Left cardiac atrium (tissue), 4 donors: ENCODE measurements at regions not wholly inside any gene's neighbourhood (a gene's known extent, or its start where the extent isn't known, plus 50 kb on each side); places are given as distances from the start of the nearest gene placed in this dataset.
"Not testable (repeated sequence)": the region's sequence is repeated elsewhere in the genome, so short reads cannot be mapped to it uniquely, and the experiment has no call there.

Source experiments
- ATAC-seq, 2 donors: fragments of 200-7000 bp; cut with Tn5 transposase; one replicate each; pipeline ENCODE4 v1.9.1; 2020; ENCODE audit warnings: mild to moderate bottlenecking in 2 of 2, moderate library complexity in 2 of 2
- DNase-seq: peaks from one replicate; pipeline ENCODE4 v3.0.0-alpha.2; 2020
- intact Hi-C, 2 donors: fragments of 100-400 bp; cut with DNase I; formaldehyde crosslinking; loops; one replicate each; pipeline versions ENCODE4 v1.14.1 to v1.15.1; 2022 to 2023
- donor health status: DM: no; HTN: yes; CAD: no.
- donor health status: DM: no; HTN: yes; CAD: no; lungs with severe emphysema.
- donor health status: DM: yes; HTN: yes; CAD: no.
- donor health status: Dilated cardiomyopathy.

DNA sequence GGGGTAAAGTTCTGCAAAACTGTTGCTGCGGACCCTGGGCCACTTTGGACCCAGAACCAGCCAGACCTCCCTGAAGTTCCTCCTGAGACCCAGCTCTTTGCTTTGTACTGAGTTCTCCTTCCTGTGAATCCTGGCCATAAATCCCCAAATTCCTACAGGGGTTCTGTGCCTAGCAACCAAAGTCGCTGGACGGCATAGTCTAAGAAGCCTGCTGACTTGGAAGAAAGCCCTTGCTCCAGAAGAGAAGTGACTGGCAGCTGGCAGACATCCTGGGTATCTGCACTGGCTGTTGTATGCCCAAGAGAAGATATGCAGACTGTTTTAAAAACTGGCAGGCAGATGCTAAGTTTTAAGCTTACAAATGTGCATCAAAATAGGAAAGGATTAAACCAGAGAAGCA, 99.9 kb upstream of the SLC24A4 start:
- ATAC-seq (no peak), DNase-seq (no peak)
- intact Hi-C loops, result no loop called here

GRCh38 chr14:92224358-92224954, 98.5 kb upstream of the SLC24A4 start:
- ATAC-seq, result no peak
- DNase-seq, result no peak
- intact Hi-C loops, result no loop called here

DNA sequence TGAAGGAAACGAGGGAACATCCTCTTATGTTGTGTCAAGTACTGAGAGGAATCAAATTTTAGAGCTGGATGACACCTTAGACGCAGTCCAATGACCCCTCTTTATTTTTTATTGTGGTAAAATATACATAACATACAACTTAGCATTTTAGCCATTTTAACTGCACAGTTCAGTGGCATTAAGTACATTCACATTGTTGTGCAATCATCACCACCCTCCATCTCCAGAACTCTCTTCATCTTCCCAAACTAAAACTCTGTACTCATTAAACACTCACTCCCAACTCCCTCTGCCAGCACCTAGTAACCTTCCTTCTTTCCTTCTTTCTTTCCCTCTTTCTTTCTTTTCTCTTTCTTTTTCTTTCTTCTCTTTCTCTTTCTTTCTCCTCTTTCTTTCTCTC, 97.2 kb upstream of the SLC24A4 start:
- intact Hi-C loops, result no loop called here

GRCh38 chr14:92226166-92226565, 96.8 kb upstream of the SLC24A4 start:
- ATAC-seq, intact Hi-C loops, DNase-seq: not testable (repeated sequence)

More for the DNA sequence above, 97.2 kb upstream of the SLC24A4 start:
- no peak for ATAC-seq
- DNase-seq, result no peak

DNA sequence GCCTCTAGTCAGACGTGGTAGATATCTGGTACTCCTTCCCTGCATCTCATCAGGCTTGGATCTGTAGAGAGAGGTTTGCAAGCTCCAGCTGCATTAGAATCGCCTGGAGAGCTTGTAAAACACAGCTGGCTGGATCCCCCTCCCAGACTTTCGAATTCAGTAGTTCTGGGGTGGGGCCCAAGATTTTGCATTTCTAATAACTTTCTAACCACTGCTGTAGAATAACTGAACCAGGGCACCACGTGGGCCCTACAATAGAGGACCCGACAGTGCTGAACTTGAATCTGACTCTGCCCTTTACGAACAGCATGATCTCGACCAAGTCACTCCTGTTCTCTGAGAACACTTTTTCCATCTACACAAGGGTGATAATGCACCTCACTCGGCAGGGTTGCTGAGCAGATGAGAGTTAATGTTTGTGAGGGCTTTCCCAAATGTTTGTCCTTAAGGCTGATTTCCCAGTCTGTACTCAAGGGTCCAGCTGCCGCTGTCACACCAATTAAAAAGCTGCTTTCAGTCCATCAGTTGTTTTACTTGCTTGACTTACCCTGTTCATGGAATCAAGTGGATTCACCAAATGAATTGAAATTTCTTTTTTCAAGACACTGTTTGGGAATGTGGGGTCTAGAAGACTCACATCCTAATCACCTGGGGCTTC, 86.6 kb upstream of the SLC24A4 start:
- ATAC-seq (no peak), DNase-seq (no peak)
- intact Hi-C loops, result no loop called here

DNA sequence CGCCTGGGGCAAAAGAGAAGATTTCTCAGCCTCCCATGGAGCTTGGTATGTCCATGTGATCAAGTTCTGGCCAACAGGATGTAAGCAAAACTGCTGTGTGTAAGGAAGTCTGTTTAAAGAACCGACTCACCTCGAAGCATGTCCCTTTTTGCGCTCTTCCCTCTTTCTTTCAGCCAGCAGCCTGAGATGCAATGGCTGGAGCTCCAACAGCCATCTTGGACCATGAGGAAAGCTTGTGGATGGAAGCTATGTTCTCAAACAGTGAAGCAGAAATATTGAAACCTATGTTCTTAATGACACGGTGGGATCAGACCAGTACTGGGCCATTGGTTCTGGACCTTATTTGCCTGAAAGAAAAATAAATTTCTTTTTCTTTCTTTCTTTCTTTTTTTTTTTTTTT, 82.3 kb upstream of the SLC24A4 start:
- DNase-seq, result no peak
- intact Hi-C loops, result no loop called here
- ATAC-seq, result no peak

DNA sequence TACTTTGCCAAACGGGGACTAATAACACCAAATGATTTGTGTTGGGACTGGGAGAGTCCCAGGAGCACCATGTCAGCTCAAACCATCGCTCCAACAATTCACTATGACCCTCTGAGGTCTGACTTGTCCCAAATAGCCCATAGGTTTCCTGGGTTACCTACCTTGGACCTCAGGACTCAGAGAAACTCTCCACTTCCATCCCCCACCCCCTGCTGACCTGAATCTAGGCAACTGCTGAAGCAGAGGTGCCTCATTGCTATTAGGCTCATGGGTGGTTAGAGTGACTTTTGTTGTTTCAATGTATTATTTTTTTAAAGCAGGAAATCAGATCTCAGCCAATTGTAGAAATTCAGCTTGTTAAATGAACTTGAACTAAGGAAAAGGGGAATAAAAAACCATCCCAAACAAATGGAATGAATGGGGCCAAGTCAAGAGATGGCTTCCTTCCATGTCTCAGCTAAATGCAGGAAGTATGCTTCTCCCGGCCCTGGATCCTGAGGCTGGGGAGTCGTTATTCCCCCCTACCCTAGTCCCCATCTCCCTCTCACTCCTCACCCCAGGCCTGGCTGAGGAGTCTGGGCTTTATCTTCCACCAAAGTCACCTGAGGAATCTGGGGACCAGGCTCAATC, 80.9 kb upstream of the SLC24A4 start:
- intact Hi-C loops, result no loop called here
- ATAC-seq, result no peak
- DNase-seq, result no peak

DNA sequence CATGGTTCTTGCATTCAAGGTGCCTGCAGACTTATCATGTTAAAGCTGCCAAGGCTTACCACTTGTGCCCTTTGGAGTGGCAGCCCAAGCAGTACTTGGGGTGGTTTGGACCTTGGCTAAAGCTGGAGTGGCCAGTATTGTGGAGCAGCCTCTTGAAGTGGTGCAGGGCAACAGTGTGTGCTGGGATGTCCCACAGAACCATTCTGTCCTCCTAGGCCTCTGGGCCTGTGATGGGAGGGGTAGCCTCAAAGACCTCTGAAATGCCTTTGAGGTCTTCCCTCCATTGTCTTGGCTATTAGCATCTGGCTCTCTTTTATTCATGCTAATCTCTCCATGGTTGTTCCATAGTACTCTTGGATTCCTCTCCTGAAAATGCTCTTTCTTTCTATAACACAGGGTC, 78.2 kb upstream of the SLC24A4 start:
- DNase-seq, result no peak
- intact Hi-C loops, result no loop called here
- ATAC-seq, result no peak

DNA sequence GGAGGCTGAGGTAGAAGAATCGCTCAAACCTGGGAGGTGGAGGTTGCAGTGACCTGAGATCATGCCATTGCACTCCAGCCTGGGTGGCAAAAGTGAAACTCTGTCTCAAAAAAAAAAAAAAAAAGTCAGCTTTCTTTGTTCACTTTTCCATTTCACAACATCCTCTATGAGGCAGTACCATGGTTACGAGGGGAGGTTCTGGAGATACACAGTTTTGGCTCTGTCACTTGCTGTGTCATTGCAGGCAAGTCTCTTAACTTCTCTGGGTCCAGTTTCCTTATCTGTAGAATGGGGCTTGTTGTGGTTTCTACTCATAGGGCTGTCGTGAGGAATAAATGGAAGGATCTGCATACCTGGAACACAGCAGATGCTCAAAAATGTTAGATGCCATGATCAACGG, 75.6 kb upstream of the SLC24A4 start:
- peak in 1 of 2 donors; percentile 30 for ATAC-seq
- DNase-seq, result no peak

GRCh38 chr14:92247947-92248346, 75.0 kb upstream of the SLC24A4 start:
- ATAC-seq (no peak), DNase-seq (no peak)
- intact Hi-C loops, result no loop called here

More for the DNA sequence above, 75.6 kb upstream of the SLC24A4 start:
- intact Hi-C loops, result no loop called here

GRCh38 chr14:92248696-92249095, 74.3 kb upstream of the SLC24A4 start:
- no peak for DNase-seq
- ATAC-seq, result no peak
- intact Hi-C loops, result no loop called here

GRCh38 chr14:92250366-92250765, 72.6 kb upstream of the SLC24A4 start:
- intact Hi-C loops, ATAC-seq, DNase-seq: not testable (repeated sequence)

GRCh38 chr14:92252323-92252722, 70.6 kb upstream of the SLC24A4 start:
- DNase-seq, result no peak
- intact Hi-C loops, result no loop called here

GRCh38 chr14:92253381-92253894, 69.5 kb upstream of the SLC24A4 start:
- no peak for ATAC-seq
- intact Hi-C loops, result no loop called here
- no peak for DNase-seq

More at GRCh38 chr14:92252323-92252722, 70.6 kb upstream of the SLC24A4 start:
- ATAC-seq, result no peak

- intact Hi-C loops, result no loop called here
- DNase-seq (peak; percentile 70), ATAC-seq (peak; percentile 88 to 90)
Observed at GRCh38 chr14:92254786-92255185, 68.2 kb upstream of the SLC24A4 start.

GRCh38 chr14:92258934-92259333, 64.0 kb upstream of the SLC24A4 start:
- intact Hi-C loops, result no loop called here
- no peak for DNase-seq
- no peak for ATAC-seq

- DNase-seq (no peak), ATAC-seq (peak in 1 of 2 donors; percentile 26)
- intact Hi-C loops, result no loop called here
Observed at GRCh38 chr14:92259613-92260357, 63.2 kb upstream of the SLC24A4 start.

GRCh38 chr14:92263681-92264080, 59.3 kb upstream of the SLC24A4 start:
- no peak for ATAC-seq
- no peak for DNase-seq
- intact Hi-C loops, result no loop called here

GRCh38 chr14:92264195-92264594, 58.8 kb upstream of the SLC24A4 start:
- ATAC-seq, result no peak
- no peak for DNase-seq
- intact Hi-C loops, result no loop called here

DNA sequence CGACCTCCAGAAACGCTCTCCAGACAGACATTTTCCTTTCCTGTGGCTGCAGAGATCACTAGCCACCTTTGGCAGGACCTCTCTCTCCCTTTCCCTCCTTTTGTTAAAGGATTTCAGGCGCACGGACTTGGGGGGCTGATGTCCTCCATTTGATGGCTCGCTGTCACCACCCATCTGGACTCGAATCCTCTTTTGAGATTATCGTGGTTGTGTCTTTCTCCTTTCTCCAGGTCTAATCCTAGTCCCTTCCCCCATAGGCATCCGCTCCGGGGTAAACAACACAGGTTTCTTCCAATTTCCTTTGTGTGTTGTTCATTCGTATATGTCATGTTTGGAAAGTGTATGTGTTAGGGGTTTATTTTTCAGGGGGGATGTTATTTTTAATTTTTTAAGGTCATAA, 56.7 kb upstream of the SLC24A4 start:
- DNase-seq, result no peak

More for the DNA sequence above, 56.7 kb upstream of the SLC24A4 start:
- ATAC-seq, result no peak
- intact Hi-C loops, result no loop called here
